HCT116 (cell line): ENCODE measurements at regions not wholly inside any gene's neighbourhood (a gene's known extent, or its start where the extent isn't known, plus 50 kb on each side); places are given as distances from the start of the nearest gene placed in this dataset.

Experiments used
- ATAC-seq: fragments of 200-7000 bp; cut with Tn5 transposase; 2 replicates; pipeline ENCODE4 v1.9.1; 2020; ENCODE audit warnings: mild to moderate bottlenecking, moderate library complexity
- BruUV-seq: library from RNA; stranded (reverse); fragments of 400-500 nt; replicated peaks from 2 replicates; lab custom pipeline; 2021; lab: Mats Ljungman, UMichigan
- CTCF ChIA-PET: fragments of 300-600 bp; sonication (Branson Sonifier 250); formaldehyde crosslinking; loops from one replicate; lab custom pipeline; 2021; ENCODE audit warnings: antibody characterized with exemption; lab: Charles Lee
- POLR2A ChIA-PET: fragments of 300-600, 350-600 bp; sonication (Branson Sonifier 250); formaldehyde crosslinking; loops from one replicate; lab custom pipeline; 2021; ENCODE audit warnings: antibody characterized with exemption; lab: Charles Lee
- RAD21 ChIA-PET, 2 experiments: fragments of 300-600 bp; sonication (Branson Sonifier 250); formaldehyde crosslinking; loops; one replicate each; lab custom pipeline; 2023; ENCODE audit warnings: low total read pairs in 2 of 2; ENCODE audit not compliant: uncharacterized antibody in 2 of 2, unreplicated experiment in 2 of 2, low non-redundant PET in 1 of 2; lab: Charles Lee
- DNase-seq: peaks from one replicate; pipeline ENCODE4 v3.0.0-alpha.2; 2010; ENCODE audit warnings: low read depth, low spot score
- H2AFZ ChIP-seq: fragments of 200-600 bp; shearing (Covaris generic), sonication (generic); 2 replicates; pipeline ENCODE4 v1.6.1; 2017; ENCODE audit warnings: low read depth, mixed run types, mixed read lengths, antibody characterized with exemption, low read length; ENCODE audit not compliant: poor library complexity, severe bottlenecking
- H3K27ac ChIP-seq: 2 replicates; pipeline ENCODE4 v1.5.1; 2012; ENCODE audit warnings: low read depth, low read length
- H3K27me3 ChIP-seq: fragments of 200-600 bp; sonication (generic); 2 replicates; pipeline ENCODE4 v1.6.1; 2016; ENCODE audit warnings: mixed run types, low read length, mixed read lengths; ENCODE audit not compliant: insufficient read depth
- H3K36me3 ChIP-seq, 2 experiments: fragments of 200-500 bp in 1 of 2; fragments of 200-600 bp in 1 of 2; sonication (Bioruptor generic) in 1 of 2; sonication (generic) in 1 of 2; 2 replicates each; pipeline versions ENCODE4 v1.5.1 to v1.6.1; 2014 to 2016; ENCODE audit warnings: low read length in 2 of 2, inconsistent platforms in 1 of 2, mixed read lengths in 1 of 2, mixed run types in 1 of 2; ENCODE audit not compliant: insufficient read depth in 2 of 2, control insufficient read depth in 1 of 2
- H3K4me1 ChIP-seq, 2 experiments: fragments of 200-600 bp in 1 of 2; sonication (generic) in 1 of 2; 2 replicates each; pipeline versions ENCODE4 v1.5.1 to v1.6.1; 2012 to 2017; ENCODE audit warnings: low read length in 2 of 2, inconsistent platforms in 1 of 2, mild to moderate bottlenecking in 1 of 2, mixed read lengths in 1 of 2, mixed run types in 1 of 2, moderate library complexity in 1 of 2; ENCODE audit not compliant: insufficient read depth in 2 of 2, control insufficient read depth in 1 of 2
- H3K4me2 ChIP-seq: fragments of 200-600 bp; sonication (generic); 2 replicates; pipeline ENCODE4 v1.6.1; 2017; ENCODE audit warnings: mixed run types, low read length, mixed read lengths
- H3K4me3 ChIP-seq, 2 experiments: fragments of 200-600 bp in 1 of 2; sonication (generic) in 1 of 2; replicated peaks in 1 of 2; 2 replicates each; pipeline ENCODE4 v1.5.1; 2011 to 2016; ENCODE audit warnings: low read length in 2 of 2, control low read depth in 1 of 2, low read depth in 1 of 2, mild to moderate bottlenecking in 1 of 2, mixed read lengths in 1 of 2, mixed run types in 1 of 2
- H3K79me2 ChIP-seq: fragments of 200-600 bp; sonication (generic); 2 replicates; pipeline ENCODE4 v1.6.1; 2017; ENCODE audit warnings: mild to moderate bottlenecking, mixed run types, low read length, moderate library complexity, mixed read lengths; ENCODE audit not compliant: insufficient read depth
- H3K9ac ChIP-seq: fragments of 200-600 bp; sonication (generic); 2 replicates; pipeline ENCODE4 v1.6.1; 2016; ENCODE audit warnings: low read length, mixed read lengths
- H3K9me2 ChIP-seq: fragments of 200-600 bp; sonication (generic), shearing (Covaris generic); 2 replicates; pipeline ENCODE4 v1.6.1; 2017; ENCODE audit warnings: mixed run types, mild to moderate bottlenecking, moderate library complexity; ENCODE audit not compliant: insufficient read depth
- H3K9me3 ChIP-seq, 2 experiments: fragments of 200-500 bp in 1 of 2; fragments of 200-600 bp in 1 of 2; sonication (Bioruptor generic) in 1 of 2; sonication (generic) in 1 of 2; 2 replicates each; pipeline ENCODE4 v1.6.1; 2014 to 2017; ENCODE audit warnings: low read length in 2 of 2, mixed read lengths in 2 of 2, inconsistent platforms in 1 of 2, low read depth in 1 of 2, mild to moderate bottlenecking in 1 of 2, mixed run types in 1 of 2, moderate library complexity in 1 of 2; ENCODE audit not compliant: control insufficient read depth in 1 of 2, insufficient read depth in 1 of 2
- H4K20me1 ChIP-seq: fragments of 200-600 bp; sonication (generic), shearing (Covaris generic); 2 replicates; pipeline ENCODE4 v1.6.1; 2017; ENCODE audit warnings: mixed run types, mild to moderate bottlenecking, moderate library complexity; ENCODE audit not compliant: insufficient read depth
- CBX3 ChIP-seq: IDR thresholded peaks from 2 replicates; pipeline ENCODE4 v1.6.1; 2012; ENCODE audit warnings: low read depth
- CEBPB ChIP-seq: IDR thresholded peaks from 2 replicates; pipeline ENCODE4 v1.6.1; 2012; ENCODE audit warnings: low read depth
- CTCF ChIP-seq, 3 experiments: fragments of 200-600 bp in 1 of 3; sonication (generic) in 1 of 3; IDR thresholded peaks in 2 of 3; conservative IDR thresholded peaks in 1 of 3; 2 replicates each; pipeline ENCODE4 v1.5.1; 2012 to 2017; ENCODE audit warnings: low read depth in 2 of 3, low read length in 2 of 3, antibody characterized with exemption in 1 of 3, borderline replicate concordance in 1 of 3, control low read depth in 1 of 3, mild to moderate bottlenecking in 1 of 3, mixed read lengths in 1 of 3, mixed run types in 1 of 3, moderate library complexity in 1 of 3; ENCODE audit not compliant: insufficient read depth in 1 of 3
- EGR1 ChIP-seq: IDR thresholded peaks from 2 replicates; pipeline ENCODE4 v1.6.1; 2012; ENCODE audit warnings: low read depth
- ELF1 ChIP-seq: IDR thresholded peaks from 2 replicates; pipeline ENCODE4 v1.6.1; 2012; ENCODE audit warnings: low read depth, borderline replicate concordance
- EZH2 ChIP-seq: fragments of 200-600 bp; sonication (generic); IDR thresholded peaks from 2 replicates; pipeline ENCODE4 v1.6.1; 2017; ENCODE audit warnings: antibody characterized with exemption, mixed run types
- EZH2phosphoT487 ChIP-seq: fragments of 200-600 bp; IDR thresholded peaks from 2 replicates; pipeline ENCODE4 v1.6.1; 2018; ENCODE audit warnings: antibody characterized with exemption, borderline replicate concordance
- JUND ChIP-seq: IDR thresholded peaks from 2 replicates; pipeline ENCODE4 v1.6.1; 2012
- MAX ChIP-seq: IDR thresholded peaks from 2 replicates; pipeline ENCODE4 v1.6.1; 2012
- POLR2A ChIP-seq: IDR thresholded peaks from 2 replicates; pipeline ENCODE4 v1.7.0; 2011; ENCODE audit warnings: borderline replicate concordance; ENCODE audit not compliant: insufficient read depth, insufficient read length; ENCODE audit errors: extremely low read depth
- POLR2AphosphoS5 ChIP-seq: IDR thresholded peaks from 2 replicates; pipeline ENCODE4 v1.6.1; 2011; ENCODE audit warnings: mild to moderate bottlenecking, low read depth, low read length, moderate library complexity
- RAD21 ChIP-seq: IDR thresholded peaks from 2 replicates; pipeline ENCODE4 v1.6.1; 2012; ENCODE audit warnings: low read depth, mild to moderate bottlenecking
- SIN3A ChIP-seq: IDR thresholded peaks from 2 replicates; pipeline ENCODE4 v1.6.1; 2012; ENCODE audit warnings: low read depth
- SP1 ChIP-seq: IDR thresholded peaks from 2 replicates; pipeline ENCODE4 v1.6.1; 2012; ENCODE audit warnings: low read depth
- YY1 ChIP-seq: IDR thresholded peaks from 2 replicates; pipeline ENCODE4 v1.6.1; 2011; ENCODE audit warnings: low read length, low read depth, moderate library complexity, mild to moderate bottlenecking; ENCODE audit not compliant: insufficient replicate concordance; ENCODE audit errors: extremely low read depth
- ZBTB33 ChIP-seq: IDR thresholded peaks from 2 replicates; pipeline ENCODE4 v1.6.1; 2011; ENCODE audit warnings: mild to moderate bottlenecking, low read length, moderate library complexity; ENCODE audit not compliant: insufficient replicate concordance; ENCODE audit errors: extremely low read depth
- ZFX ChIP-seq: fragments of 450-650 bp; IDR thresholded peaks from 2 replicates; pipeline ENCODE4 v1.6.1; 2017
- intact Hi-C: fragments of 100-400 bp; cut with micrococcal nuclease; formaldehyde crosslinking; loops from 2 replicates; pipeline ENCODE4 v1.10.0; 2022
- TF ChIP-seq, protein P1 (sequence below): IDR thresholded peaks from 2 replicates; pipeline ENCODE4 v1.6.1; 2012
- TF ChIP-seq, protein P2 (sequence below): IDR thresholded peaks from 2 replicates; pipeline ENCODE4 v1.6.1; 2012; ENCODE audit warnings: low read depth

- peaks cover 0 to 9% of the 10 kb centered on the region in 2 experiments; a peak in 1 of 4 replicates for H3K4me1 ChIP-seq
- DNase-seq = no peak
- H2AFZ ChIP-seq = no peak overlapping the region
- H3K79me2 ChIP-seq = no peaks in the 10 kb centered on the region
- CTCF ChIA-PET = no interaction called here
- no peaks in the 10 kb centered on the region for H3K36me3 ChIP-seq
- no peaks in the 10 kb centered on the region for H3K9me3 ChIP-seq
- no peaks in the 10 kb centered on the region for H3K9me2 ChIP-seq
- POLR2A ChIA-PET = no interaction called here
- intact Hi-C loops = no loop called here
- no peak overlapping the region for H3K4me3 ChIP-seq
- H3K27me3 ChIP-seq = no peaks in the 10 kb centered on the region
- no peak overlapping the region for H3K9ac ChIP-seq
- no peak overlapping the region for H3K4me2 ChIP-seq
- RAD21 ChIA-PET = no interaction called here
- TF ChIP-seq CBX3 (no peak), POLR2AphosphoS5 (no peak), ELF1 (no peak), EGR1 (no peak), CTCF (IDR thresholded peaks at IDR 0.05 in 2 of 3, conservative IDR thresholded peaks at IDR 0.05 in 1 of 3; ENCODE audit: borderline replicate concordance in 1 of 3, insufficient read depth in 1 of 3, low read depth in 2 of 3, low read length in 2 of 3) (no peak), SIN3A (no peak), MAX (no peak), EZH2 (no peak), CEBPB (no peak), RAD21 (no peak), EZH2phosphoT487 (no peak), SP1 (no peak), YY1 (no peak), ZFX (no peak), ZBTB33 (no peak), POLR2A (no peak), JUND (no peak)
- TF ChIP-seq, protein P1, sequence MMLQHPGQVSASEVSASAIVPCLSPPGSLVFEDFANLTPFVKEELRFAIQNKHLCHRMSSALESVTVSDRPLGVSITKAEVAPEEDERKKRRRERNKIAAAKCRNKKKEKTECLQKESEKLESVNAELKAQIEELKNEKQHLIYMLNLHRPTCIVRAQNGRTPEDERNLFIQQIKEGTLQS = no peak
- TF ChIP-seq, protein P2, sequence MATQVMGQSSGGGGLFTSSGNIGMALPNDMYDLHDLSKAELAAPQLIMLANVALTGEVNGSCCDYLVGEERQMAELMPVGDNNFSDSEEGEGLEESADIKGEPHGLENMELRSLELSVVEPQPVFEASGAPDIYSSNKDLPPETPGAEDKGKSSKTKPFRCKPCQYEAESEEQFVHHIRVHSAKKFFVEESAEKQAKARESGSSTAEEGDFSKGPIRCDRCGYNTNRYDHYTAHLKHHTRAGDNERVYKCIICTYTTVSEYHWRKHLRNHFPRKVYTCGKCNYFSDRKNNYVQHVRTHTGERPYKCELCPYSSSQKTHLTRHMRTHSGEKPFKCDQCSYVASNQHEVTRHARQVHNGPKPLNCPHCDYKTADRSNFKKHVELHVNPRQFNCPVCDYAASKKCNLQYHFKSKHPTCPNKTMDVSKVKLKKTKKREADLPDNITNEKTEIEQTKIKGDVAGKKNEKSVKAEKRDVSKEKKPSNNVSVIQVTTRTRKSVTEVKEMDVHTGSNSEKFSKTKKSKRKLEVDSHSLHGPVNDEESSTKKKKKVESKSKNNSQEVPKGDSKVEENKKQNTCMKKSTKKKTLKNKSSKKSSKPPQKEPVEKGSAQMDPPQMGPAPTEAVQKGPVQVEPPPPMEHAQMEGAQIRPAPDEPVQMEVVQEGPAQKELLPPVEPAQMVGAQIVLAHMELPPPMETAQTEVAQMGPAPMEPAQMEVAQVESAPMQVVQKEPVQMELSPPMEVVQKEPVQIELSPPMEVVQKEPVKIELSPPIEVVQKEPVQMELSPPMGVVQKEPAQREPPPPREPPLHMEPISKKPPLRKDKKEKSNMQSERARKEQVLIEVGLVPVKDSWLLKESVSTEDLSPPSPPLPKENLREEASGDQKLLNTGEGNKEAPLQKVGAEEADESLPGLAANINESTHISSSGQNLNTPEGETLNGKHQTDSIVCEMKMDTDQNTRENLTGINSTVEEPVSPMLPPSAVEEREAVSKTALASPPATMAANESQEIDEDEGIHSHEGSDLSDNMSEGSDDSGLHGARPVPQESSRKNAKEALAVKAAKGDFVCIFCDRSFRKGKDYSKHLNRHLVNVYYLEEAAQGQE = no peak
- TF ChIP-seq, all 23 proteins: peak for 0
- ATAC-seq = no peak
- Histone ChIP-seq H3K27ac (no peak overlapping the region), H4K20me1 (no peaks in the 10 kb centered on the region)
- BruUV-seq = no TSS peak
Observed at GRCh38 chr2:61626827-61627226, 88.7 kb upstream of the XPO1 start.
